K562 (cell line): ENCODE measurements at regions not wholly inside any gene's neighbourhood (a gene's known extent, or its start where the extent isn't known, plus 50 kb on each side); places are given as distances from the start of the nearest gene placed in this dataset.

Experiments used
- ATAC-seq: fragments of 200-7000 bp; cut with Tn5 transposase; 3 replicates; pipeline ENCODE4 v1.9.1; 2020; ENCODE audit warnings: moderate library complexity
- BruUV-seq: library from RNA; stranded (reverse); fragments of 400-500 nt; replicated peaks from 2 replicates; lab custom pipeline; 2021; lab: Mats Ljungman, UMichigan
- CTCF ChIA-PET: fragments of 300-600 bp; formaldehyde crosslinking; extraction: SDS; loops from one replicate; lab custom pipeline; 2021; ENCODE audit warnings: low intra/inter-chr PET ratio; lab: Yijun Ruan, JAX
- POLR2A ChIA-PET: fragments of 300-600, 350-650 bp; sonication (Branson Sonifier 250); formaldehyde crosslinking; extraction: SDS; loops from one replicate; lab custom pipeline; 2021; ENCODE audit warnings: antibody characterized with exemption, inconsistent platforms; lab: Yijun Ruan, JAX
- DNase-seq, 4 experiments: peaks; one replicate each; pipeline versions ENCODE4 v3.0.0 to v3.0.0-alpha.2; 2011 to 2018; ENCODE audit warnings: low spot score in 3 of 4, mixed read lengths in 3 of 4; ENCODE audit errors: extremely low read depth in 1 of 4
- FAIRE-seq: peaks from 2 replicates; lab custom pipeline; 2011; peaks lifted over from hg19 to GRCh38; lab: Jason Lieb, UNC
- H2AFZ ChIP-seq: 2 replicates; pipeline ENCODE4 v1.6.0; 2011; ENCODE audit warnings: low read depth, low read length, control low read depth, inconsistent platforms
- H3K27ac ChIP-seq: fragments of 200-600 bp; 3 replicates; pipeline ENCODE4 v1.8.0; 2011; ENCODE audit warnings: low read depth, mild to moderate bottlenecking, control low read depth, inconsistent platforms, low read length, moderate library complexity, mixed read lengths; ENCODE audit errors: extremely low read depth
- H3K27me3 ChIP-seq, 2 experiments: fragments of 300-600 bp in 1 of 2; 2 replicates in 1 of 2; 3 replicates in 1 of 2; pipeline versions ENCODE4 v1.6.0 to v1.8.0; 2011; ENCODE audit warnings: inconsistent platforms in 2 of 2, low read length in 2 of 2, mild to moderate bottlenecking in 1 of 2, mixed read lengths in 1 of 2, moderate library complexity in 1 of 2; ENCODE audit not compliant: control insufficient read depth in 2 of 2, insufficient read depth in 2 of 2
- H3K36me3 ChIP-seq: fragments of 300-600 bp; 3 replicates; pipeline ENCODE4 v1.8.0; 2011; ENCODE audit warnings: mild to moderate bottlenecking, low read length, inconsistent platforms; ENCODE audit not compliant: control insufficient read depth, insufficient read depth
- H3K4me1 ChIP-seq, 2 experiments: fragments of 200-600 bp in 1 of 2; replicated peaks in 1 of 2; 2 replicates in 1 of 2; 3 replicates in 1 of 2; pipeline versions ENCODE4 v1.5.1 to v1.8.0; 2011; ENCODE audit warnings: inconsistent platforms in 2 of 2, low read length in 2 of 2, mild to moderate bottlenecking in 1 of 2, mixed read lengths in 1 of 2, moderate library complexity in 1 of 2; ENCODE audit not compliant: control insufficient read depth in 2 of 2, insufficient read depth in 2 of 2
- H3K4me2 ChIP-seq: 2 replicates; pipeline ENCODE4 v1.6.1; 2011; ENCODE audit warnings: low read length, control low read depth, inconsistent platforms, mixed read lengths; ENCODE audit not compliant: insufficient read depth
- H3K4me3 ChIP-seq: fragments of 200-600 bp; sonication (generic), shearing (Covaris generic); 2 replicates; pipeline ENCODE4 v1.5.1; 2016; ENCODE audit warnings: control low read depth, inconsistent platforms
- H3K79me2 ChIP-seq: fragments of 200-600 bp; 3 replicates; pipeline ENCODE4 v1.8.0; 2011; ENCODE audit warnings: low read length, inconsistent platforms; ENCODE audit not compliant: control insufficient read depth, insufficient read depth
- H3K9ac ChIP-seq, 2 experiments: 2 replicates each; pipeline versions ENCODE4 v1.6.0 to v1.6.1; 2011; ENCODE audit warnings: low read depth in 2 of 2, low read length in 2 of 2, control low read depth in 1 of 2, inconsistent platforms in 1 of 2, mild to moderate bottlenecking in 1 of 2, mixed read lengths in 1 of 2; ENCODE audit not compliant: insufficient read depth in 1 of 2
- H3K9me1 ChIP-seq: one replicate; pipeline ENCODE4 v1.6.0; 2011; ENCODE audit warnings: inconsistent platforms, mild to moderate bottlenecking, low read length, moderate library complexity; ENCODE audit not compliant: control insufficient read depth, insufficient read depth
- H3K9me3 ChIP-seq: replicated peaks from 2 replicates; pipeline ENCODE4 v1.5.1; 2011; ENCODE audit warnings: low read depth, low read length, inconsistent platforms; ENCODE audit not compliant: control insufficient read depth, insufficient read depth
- H4K20me1 ChIP-seq: replicated peaks from 2 replicates; pipeline ENCODE4 v1.6.1; 2011; ENCODE audit warnings: low read length, inconsistent platforms, mixed read lengths; ENCODE audit not compliant: control insufficient read depth, insufficient read depth
- BCOR ChIP-seq: fragments of 450-650 bp; IDR thresholded peaks from 2 replicates; pipeline ENCODE4 v1.6.1; 2016
- FOXA3 ChIP-seq, 2 experiments: fragments of 450-650 bp in 1 of 2; sonication (generic) in 1 of 2; formaldehyde crosslinking; IDR thresholded peaks in 1 of 2; conservative IDR thresholded peaks in 1 of 2; 2 replicates each; pipeline versions ENCODE4 v1.4.0 to v1.8.0; 2020 to 2022; ENCODE audit warnings: mild to moderate bottlenecking in 2 of 2, missing genetic modification reagents in 1 of 2
- HDAC8 ChIP-seq: fragments of 450-650 bp; IDR thresholded peaks from 2 replicates; pipeline ENCODE4 v1.6.1; 2016; ENCODE audit warnings: mild to moderate bottlenecking, missing genetic modification characterization, moderate library complexity, missing compliant biosample characterization
- ILK ChIP-seq: fragments of 450-650 bp; IDR thresholded peaks from 2 replicates; pipeline ENCODE4 v1.6.1; 2016; ENCODE audit warnings: missing genetic modification characterization, low read depth, mild to moderate bottlenecking, missing compliant biosample characterization, moderate library complexity, borderline replicate concordance
- KDM1A ChIP-seq, 2 experiments: fragments of 450-650 bp; IDR thresholded peaks; 2 replicates each; pipeline ENCODE4 v1.6.1; 2016; ENCODE audit warnings: mild to moderate bottlenecking in 2 of 2
- NCOA2 ChIP-seq, 2 experiments: fragments of 450-650 bp; IDR thresholded peaks; 2 replicates each; pipeline ENCODE4 v1.6.1; 2018; ENCODE audit warnings: mild to moderate bottlenecking in 2 of 2, moderate library complexity in 1 of 2; ENCODE audit not compliant: partially characterized antibody in 2 of 2
- RAD21 ChIP-seq, 2 experiments: fragments of 250-450 bp in 1 of 2; fragments of 450-650 bp in 1 of 2; sonication (Bioruptor Pico) in 1 of 2; formaldehyde crosslinking in 1 of 2; IDR thresholded peaks in 1 of 2; conservative IDR thresholded peaks in 1 of 2; 2 replicates each; pipeline versions ENCODE4 v1.4.0 to v1.8.0; 2020 to 2022; ENCODE audit warnings: mild to moderate bottlenecking in 2 of 2, moderate library complexity in 1 of 2
- RBBP5 ChIP-seq: fragments of 200-600 bp; sonication (generic); IDR thresholded peaks from 2 replicates; pipeline ENCODE4 v1.6.1; 2012; ENCODE audit warnings: borderline replicate concordance, mild to moderate bottlenecking, low read length, control low read depth, inconsistent platforms; ENCODE audit not compliant: insufficient read depth, poor library complexity, severe bottlenecking
- RCOR1 ChIP-seq, 2 experiments: IDR thresholded peaks; 2 replicates each; pipeline ENCODE4 v1.6.1; 2012; ENCODE audit warnings: low read depth in 2 of 2, low read length in 2 of 2, borderline replicate concordance in 1 of 2, improper control_type of control experiment in 1 of 2
- SPI1 ChIP-seq: IDR thresholded peaks from 2 replicates; pipeline ENCODE4 v1.6.1; 2011; ENCODE audit warnings: low read depth, low read length, control low read depth, borderline replicate concordance
- USF2 ChIP-seq: sonication (generic); formaldehyde crosslinking; IDR thresholded peaks from 2 replicates; pipeline ENCODE4 v1.5.0; 2020; ENCODE audit warnings: missing genetic modification reagents
- XRCC4 ChIP-seq: IDR thresholded peaks from one replicate; pipeline ENCODE4 v1.6.1; 2011; ENCODE audit not compliant: insufficient read depth, insufficient read length; ENCODE audit errors: extremely low read depth
- ZBTB8A ChIP-seq: fragments of 450-650 bp; IDR thresholded peaks from 2 replicates; pipeline ENCODE4 v1.6.1; 2018; ENCODE audit warnings: mild to moderate bottlenecking, moderate library complexity; ENCODE audit not compliant: partially characterized antibody
- ZFP36 ChIP-seq: fragments of 150-350 bp; IDR thresholded peaks from 2 replicates; pipeline ENCODE4 v1.6.1; 2018; ENCODE audit warnings: low read length, low read depth; ENCODE audit not compliant: partially characterized antibody
- ZNF23 ChIP-seq: fragments of 250-450 bp; sonication (Bioruptor Pico); IDR thresholded peaks from 2 replicates; pipeline ENCODE4 v1.4.0; 2020; ENCODE audit warnings: mild to moderate bottlenecking
- ZNF263 ChIP-seq: sonication (generic); formaldehyde crosslinking; IDR thresholded peaks from 2 replicates; pipeline ENCODE4 v1.8.0; 2022; ENCODE audit warnings: mild to moderate bottlenecking, missing genetic modification reagents, borderline replicate concordance
- WGBS: fragments of 100-300 bp; shearing (Covaris generic); methylation state at CpG from one replicate; pipeline ENCODE4 v1.1.6; 2016; ENCODE audit warnings: low coverage, mixed read lengths; ENCODE audit not compliant: insufficient coverage; ENCODE audit errors: missing lambda C conversion rate; 5-methylcytosine and 5-hydroxymethylcytosine counted together
- in situ Hi-C: fragments of 300-500 bp; cut with MboI; formaldehyde crosslinking; loops from 4 replicates; pipeline ENCODE4 v1.15.0; 2018; ENCODE audit warnings: inconsistent platforms, mixed read lengths
- intact Hi-C: fragments of 100-400 bp; cut with micrococcal nuclease; formaldehyde crosslinking; loops from 2 replicates; pipeline ENCODE4 v1.14.2; 2022

GRCh38 chr12:124720681-124721500 lies 142.8 kb downstream of the SCARB1 start (continued):
- TF ChIP-seq RCOR1 (IDR thresholded peaks at IDR 0.05; ENCODE audit: borderline replicate concordance in 1 of 2, low read depth in 2 of 2, low read length in 2 of 2) (peak in 1 of 2 experiments; percentile 7; a peak in 1 of 4 replicates), USF2 (CRISPR knock-in tag) (0 out of 2 replicates have a peak, but pooled peaks have one; percentile 43), ZFP36 (peak; percentile 87)

GRCh38 chr12:124720004-124720680 lies 143.5 kb downstream of the SCARB1 start:
- WGBS = 8% methylated on average over 14 of the region's 14 CpGs
- no peak for FAIRE-seq
- H3K9ac ChIP-seq = no peak overlapping the region
- TF ChIP-seq HDAC8 (tag) (no peak), RBBP5 (no peak), BCOR (peak; percentile 81), ZNF23 (no peak), FOXA3 (CRISPR knock-in tag; conservative IDR thresholded peaks at IDR 0.05 in 1 of 2, IDR thresholded peaks at IDR 0.05 in 1 of 2) (0 out of 4 replicates have a peak, but pooled peaks of 1 of the 2 experiments have one; percentile 44), ZBTB8A (no peak), SPI1 (0 out of 2 replicates have a peak, but pooled peaks have one; percentile 59), ILK (tag) (no peak), KDM1A (IDR thresholded peaks at IDR 0.05) (peak; percentile 26 to 69; a peak in 3 of 4 replicates), ZNF263 (no peak), NCOA2 (IDR thresholded peaks at IDR 0.05; ENCODE audit: partially characterized antibody in 2 of 2) (no peak), XRCC4 (no peak), RAD21 (CRISPR knock-in tag; conservative IDR thresholded peaks at IDR 0.05 in 1 of 2, IDR thresholded peaks at IDR 0.05 in 1 of 2) (peak in 1 of 2 experiments; percentile 15; a peak in 1 of 4 replicates)

More at GRCh38 chr12:124720004-124720680, 143.5 kb downstream of the SCARB1 start:
- Histone ChIP-seq H3K27me3 (peaks cover 19 to 34% of the 10 kb centered on the region in 2 experiments; a peak in 4 of 5 replicates), H3K9me3 (no peaks in the 10 kb centered on the region), H3K27ac (no peak overlapping the region), H3K9me1 (no peaks in the 10 kb centered on the region), H3K4me1 (peaks cover 10 to 13% of the 10 kb centered on the region in 2 experiments; a peak in 3 of 5 replicates), H2AFZ (no peak overlapping the region), H3K4me3 (no peak overlapping the region), H3K4me2 (no peak overlapping the region), H3K36me3 (no peaks in the 10 kb centered on the region), H3K79me2 (no peaks in the 10 kb centered on the region), H4K20me1 (no peaks in the 10 kb centered on the region)
- ChIA-PET POLR2A (interaction anchor here (1.9 kb wide), 1 partner anchor 9 kb away, joined by 9 read pairs; no protein-coding TSS in a partner anchor), CTCF (no interaction called here)
- ATAC-seq (peak; percentile 15; the same call in 2 of the 3 replicates), DNase-seq (no peak)
- in situ Hi-C loops (no loop called here), intact Hi-C loops (no loop called here)
- BruUV-seq = no TSS peak
